SK-N-MC (cell line): ENCODE measurements at regions not wholly inside any gene's neighbourhood (a gene's known extent, or its start where the extent isn't known, plus 50 kb on each side); places are given as distances from the start of the nearest gene placed in this dataset.

ENCODE experiments used
- EZH2 ChIP-seq: fragments of 200-600 bp; sonication (generic); IDR thresholded peaks from one replicate; pipeline ENCODE4 v1.6.1; 2017; ENCODE audit warnings: antibody characterized with exemption
- POLR2AphosphoS5 ChIP-seq: IDR thresholded peaks from 2 replicates; pipeline ENCODE4 v1.6.1; 2012; ENCODE audit warnings: mild to moderate bottlenecking, low read depth, low read length, borderline replicate concordance

- TF ChIP-seq POLR2AphosphoS5 (no peak), EZH2 (no peak)
These were observed 69.8 kb upstream of the PCGF5 start for GRCh38 chr10:91150631-91151030.
